Liver (tissue), 7 donors: ENCODE measurements at regions not wholly inside any gene's neighbourhood (a gene's known extent, or its start where the extent isn't known, plus 50 kb on each side); places are given as distances from the start of the nearest gene placed in this dataset.
A peak's percentile ranks its signal among the peaks of the same experiment; 100 is the strongest.

Experiments
- DNase-seq: peaks from one replicate; pipeline ENCODE4 v3.0.0-alpha.2; 2017; ENCODE audit warnings: low spot score
- H3K27ac ChIP-seq, 2 donors: one replicate each; pipeline ENCODE4 v1.7.0; 2013; ENCODE audit warnings: inconsistent platforms in 2 of 2, low read length in 2 of 2, control low read depth in 1 of 2, low read depth in 1 of 2, mild to moderate bottlenecking in 1 of 2
- H3K27me3 ChIP-seq, 4 donors: one replicate each; pipeline versions ENCODE4 v1.6.1 to v1.7.0; 2013; ENCODE audit warnings: low read length in 3 of 4, inconsistent platforms in 1 of 4, mild to moderate bottlenecking in 1 of 4, moderate library complexity in 1 of 4; ENCODE audit not compliant: control insufficient read depth in 4 of 4, insufficient read depth in 4 of 4
- H3K36me3 ChIP-seq, 4 donors: one replicate each; pipeline versions ENCODE4 v1.6.1 to v1.7.0; 2013; ENCODE audit warnings: low read length in 3 of 4, mild to moderate bottlenecking in 3 of 4, low read depth in 1 of 4, moderate library complexity in 1 of 4; ENCODE audit not compliant: control insufficient read depth in 4 of 4, insufficient read depth in 3 of 4
- H3K4me1 ChIP-seq, 4 donors: one replicate each; pipeline versions ENCODE4 v1.6.1 to v1.7.0; 2013; ENCODE audit warnings: low read length in 3 of 4, mild to moderate bottlenecking in 3 of 4, moderate library complexity in 1 of 4; ENCODE audit not compliant: control insufficient read depth in 4 of 4, insufficient read depth in 4 of 4
- H3K4me3 ChIP-seq, 3 donors: one replicate each; pipeline versions ENCODE4 v1.6.1 to v1.7.0; 2013; ENCODE audit warnings: low read length in 3 of 3, control low read depth in 1 of 3, low read depth in 1 of 3, mild to moderate bottlenecking in 1 of 3
- H3K9ac ChIP-seq, 2 donors: one replicate each; pipeline ENCODE4 v1.7.0; 2013; ENCODE audit warnings: low read length in 2 of 2, mild to moderate bottlenecking in 2 of 2, moderate library complexity in 2 of 2, control low read depth in 1 of 2, low read depth in 1 of 2
- H3K9me3 ChIP-seq, 4 donors: one replicate each; pipeline versions ENCODE4 v1.6.1 to v1.7.0; 2013; ENCODE audit warnings: low read length in 3 of 4; ENCODE audit not compliant: control insufficient read depth in 4 of 4
- FOXA2 ChIP-seq: IDR thresholded peaks from 2 replicates; pipeline ENCODE4 v1.6.1; 2016; ENCODE audit warnings: antibody characterized with exemption
- HNF4A ChIP-seq, 2 donors: conservative IDR thresholded peaks; 2 replicates each; pipeline ENCODE4 v1.6.1; 2016; ENCODE audit warnings: antibody characterized with exemption in 2 of 2, mild to moderate bottlenecking in 2 of 2
- HNF4G ChIP-seq: IDR thresholded peaks from 2 replicates; pipeline ENCODE4 v1.6.1; 2016; ENCODE audit warnings: antibody characterized with exemption
- NR2F2 ChIP-seq: IDR thresholded peaks from 2 replicates; pipeline ENCODE4 v1.6.1; 2016; ENCODE audit warnings: antibody characterized with exemption
- RAD21 ChIP-seq, 2 donors: IDR thresholded peaks; 2 replicates each; pipeline ENCODE4 v1.6.1; 2016; ENCODE audit warnings: antibody characterized with exemption in 2 of 2, mild to moderate bottlenecking in 2 of 2
- SP1 ChIP-seq: IDR thresholded peaks from 2 replicates; pipeline ENCODE4 v1.6.1; 2018; ENCODE audit warnings: antibody characterized with exemption, mild to moderate bottlenecking
- WGBS: extraction: QIAGEN DNeasy Blood & Tissue Kit; methylation state at CpG from one replicate; pipeline ENCODE4 v1.1.7; 2013; 5-methylcytosine and 5-hydroxymethylcytosine counted together
- TF ChIP-seq, protein P1 (sequence below): IDR thresholded peaks from 2 replicates; pipeline ENCODE4 v1.6.1; 2016; ENCODE audit warnings: antibody characterized with exemption
- TF ChIP-seq, protein P2 (sequence below): IDR thresholded peaks from 2 replicates; pipeline ENCODE4 v1.6.1; 2016; ENCODE audit warnings: antibody characterized with exemption, mild to moderate bottlenecking
- donor health status: healthy.
- donor health status: healthy.
- donor health status: healthy.
- donor health status: healthy.

DNA sequence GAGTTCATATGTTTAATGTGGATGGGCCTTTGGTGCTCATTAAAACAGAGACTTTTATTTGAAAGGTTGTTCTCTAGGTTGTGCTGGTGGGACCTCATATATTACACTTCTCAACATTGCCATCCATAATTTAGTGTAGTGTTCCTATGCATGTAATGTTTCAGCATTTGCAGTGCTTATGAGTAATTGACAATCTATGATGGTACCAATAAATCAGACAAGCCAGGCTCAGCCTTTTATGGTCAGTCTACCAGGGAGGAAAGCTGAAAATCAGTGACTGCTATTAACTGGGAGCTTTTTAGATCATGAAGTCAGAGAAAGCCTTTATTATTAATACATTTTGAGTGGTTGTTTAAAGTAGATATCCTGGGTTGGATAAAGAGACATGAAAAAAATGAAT is 120.1 kb upstream of the SLC28A3 start:
- Histone ChIP-seq H3K27ac (no peak overlapping the region), H3K9ac (no peak overlapping the region), H3K36me3 (no peaks in the 10 kb centered on the region), H3K4me3 (no peak overlapping the region), H3K9me3 (no peaks in the 10 kb centered on the region), H3K4me1 (no peaks in the 10 kb centered on the region), H3K27me3 (no peaks in the 10 kb centered on the region)
- no peak for DNase-seq
- TF ChIP-seq HNF4G, result no peak
- TF ChIP-seq HNF4A (conservative IDR thresholded peaks at IDR 0.05), result no peak

DNA sequence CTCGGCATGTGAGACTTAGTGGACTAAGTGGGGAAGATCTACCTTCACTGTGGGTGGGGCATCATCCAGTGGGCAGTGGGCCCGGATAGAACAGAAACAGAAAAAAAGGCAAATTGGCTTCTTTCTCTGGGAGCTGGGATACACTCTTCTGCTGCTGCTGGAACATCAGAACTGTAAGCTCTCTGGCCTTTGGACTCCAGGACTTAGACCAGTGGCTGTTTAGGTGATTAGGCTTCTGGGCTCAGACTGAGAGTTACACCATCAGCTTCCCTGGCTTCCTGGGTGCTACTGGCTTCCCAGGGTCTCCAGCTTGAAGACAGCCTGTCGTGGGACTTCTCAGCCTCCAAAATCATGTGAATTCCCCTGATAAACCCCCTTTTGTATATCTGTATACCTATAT is 122.7 kb upstream of the SLC28A3 start:
- 53% methylated on average over 3 of the region's 3 CpGs for WGBS
- TF ChIP-seq RAD21 (IDR thresholded peaks at IDR 0.05), result peak; percentile 15 to 16
- TF ChIP-seq HNF4A (conservative IDR thresholded peaks at IDR 0.05), result peak; percentile 88 to 89
- TF ChIP-seq, protein P1, sequence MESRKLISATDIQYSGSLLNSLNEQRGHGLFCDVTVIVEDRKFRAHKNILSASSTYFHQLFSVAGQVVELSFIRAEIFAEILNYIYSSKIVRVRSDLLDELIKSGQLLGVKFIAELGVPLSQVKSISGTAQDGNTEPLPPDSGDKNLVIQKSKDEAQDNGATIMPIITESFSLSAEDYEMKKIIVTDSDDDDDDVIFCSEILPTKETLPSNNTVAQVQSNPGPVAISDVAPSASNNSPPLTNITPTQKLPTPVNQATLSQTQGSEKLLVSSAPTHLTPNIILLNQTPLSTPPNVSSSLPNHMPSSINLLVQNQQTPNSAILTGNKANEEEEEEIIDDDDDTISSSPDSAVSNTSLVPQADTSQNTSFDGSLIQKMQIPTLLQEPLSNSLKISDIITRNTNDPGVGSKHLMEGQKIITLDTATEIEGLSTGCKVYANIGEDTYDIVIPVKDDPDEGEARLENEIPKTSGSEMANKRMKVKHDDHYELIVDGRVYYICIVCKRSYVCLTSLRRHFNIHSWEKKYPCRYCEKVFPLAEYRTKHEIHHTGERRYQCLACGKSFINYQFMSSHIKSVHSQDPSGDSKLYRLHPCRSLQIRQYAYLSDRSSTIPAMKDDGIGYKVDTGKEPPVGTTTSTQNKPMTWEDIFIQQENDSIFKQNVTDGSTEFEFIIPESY, result no peak
- peak; percentile 46 for TF ChIP-seq SP1
- peak; percentile 67 for TF ChIP-seq HNF4G
- no peak for DNase-seq

DNA sequence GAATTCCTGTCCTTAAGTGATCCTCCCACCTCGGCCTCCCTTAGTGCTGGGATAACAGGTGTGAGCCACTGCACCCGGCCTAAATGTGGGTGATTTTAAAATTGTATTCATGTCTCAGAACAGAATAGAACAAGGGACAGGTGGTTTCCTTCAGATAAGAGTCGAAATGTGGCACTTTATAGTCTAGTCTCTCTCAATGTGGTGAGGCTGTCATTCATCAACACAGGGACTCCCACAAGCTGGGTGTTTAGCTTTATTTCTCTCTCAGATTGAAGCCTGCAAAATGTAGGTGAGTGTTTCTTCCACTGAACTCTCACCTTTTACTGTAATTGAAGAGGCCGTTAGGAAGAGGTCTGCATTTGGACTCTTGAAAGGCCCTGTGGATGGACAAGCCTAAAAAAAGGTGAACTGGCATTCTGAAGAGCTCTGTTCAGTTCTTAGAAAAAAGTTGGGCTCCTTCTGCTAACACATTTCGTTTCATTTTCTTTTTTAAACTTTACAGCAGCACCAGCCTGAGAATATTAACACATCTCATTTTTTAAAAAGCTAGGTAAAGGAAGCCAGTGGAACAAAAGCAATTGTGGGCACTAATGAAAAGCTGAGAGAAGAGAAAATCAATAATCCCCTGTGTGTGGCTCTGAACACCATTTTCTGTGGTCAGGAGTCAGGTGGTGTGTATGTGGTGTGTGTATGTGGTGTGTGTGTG is 126.2 kb upstream of the SLC28A3 start:
- H3K9me3 ChIP-seq, result peaks cover 0 to 2% (median 0%) of the 10 kb centered on the region in 4 donors
- 76% methylated on average over 5 of the region's 5 CpGs for WGBS
- H3K27me3 ChIP-seq, result no peaks in the 10 kb centered on the region
- no peak overlapping the region for H3K27ac ChIP-seq
- H3K9ac ChIP-seq, result no peak overlapping the region
- no peak for DNase-seq
- no peak overlapping the region for H3K4me3 ChIP-seq
- TF ChIP-seq, protein P1, result no peak
- TF ChIP-seq NR2F2 (no peak), FOXA2 (no peak), HNF4A (conservative IDR thresholded peaks at IDR 0.05) (no peak)
- TF ChIP-seq, protein P2, sequence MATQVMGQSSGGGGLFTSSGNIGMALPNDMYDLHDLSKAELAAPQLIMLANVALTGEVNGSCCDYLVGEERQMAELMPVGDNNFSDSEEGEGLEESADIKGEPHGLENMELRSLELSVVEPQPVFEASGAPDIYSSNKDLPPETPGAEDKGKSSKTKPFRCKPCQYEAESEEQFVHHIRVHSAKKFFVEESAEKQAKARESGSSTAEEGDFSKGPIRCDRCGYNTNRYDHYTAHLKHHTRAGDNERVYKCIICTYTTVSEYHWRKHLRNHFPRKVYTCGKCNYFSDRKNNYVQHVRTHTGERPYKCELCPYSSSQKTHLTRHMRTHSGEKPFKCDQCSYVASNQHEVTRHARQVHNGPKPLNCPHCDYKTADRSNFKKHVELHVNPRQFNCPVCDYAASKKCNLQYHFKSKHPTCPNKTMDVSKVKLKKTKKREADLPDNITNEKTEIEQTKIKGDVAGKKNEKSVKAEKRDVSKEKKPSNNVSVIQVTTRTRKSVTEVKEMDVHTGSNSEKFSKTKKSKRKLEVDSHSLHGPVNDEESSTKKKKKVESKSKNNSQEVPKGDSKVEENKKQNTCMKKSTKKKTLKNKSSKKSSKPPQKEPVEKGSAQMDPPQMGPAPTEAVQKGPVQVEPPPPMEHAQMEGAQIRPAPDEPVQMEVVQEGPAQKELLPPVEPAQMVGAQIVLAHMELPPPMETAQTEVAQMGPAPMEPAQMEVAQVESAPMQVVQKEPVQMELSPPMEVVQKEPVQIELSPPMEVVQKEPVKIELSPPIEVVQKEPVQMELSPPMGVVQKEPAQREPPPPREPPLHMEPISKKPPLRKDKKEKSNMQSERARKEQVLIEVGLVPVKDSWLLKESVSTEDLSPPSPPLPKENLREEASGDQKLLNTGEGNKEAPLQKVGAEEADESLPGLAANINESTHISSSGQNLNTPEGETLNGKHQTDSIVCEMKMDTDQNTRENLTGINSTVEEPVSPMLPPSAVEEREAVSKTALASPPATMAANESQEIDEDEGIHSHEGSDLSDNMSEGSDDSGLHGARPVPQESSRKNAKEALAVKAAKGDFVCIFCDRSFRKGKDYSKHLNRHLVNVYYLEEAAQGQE, result no peak
- no peaks in the 10 kb centered on the region for H3K36me3 ChIP-seq
- no peaks in the 10 kb centered on the region for H3K4me1 ChIP-seq

More for the DNA sequence above, 122.7 kb upstream of the SLC28A3 start:
- Histone ChIP-seq H3K4me1 (no peaks in the 10 kb centered on the region), H3K9ac (no peak overlapping the region), H3K4me3 (no peak overlapping the region), H3K36me3 (no peaks in the 10 kb centered on the region), H3K9me3 (no peaks in the 10 kb centered on the region), H3K27me3 (no peaks in the 10 kb centered on the region), H3K27ac (no peak overlapping the region)
